NAMALWA (cell line): ENCODE measurements at regions not wholly inside any gene's neighbourhood (a gene's known extent, or its start where the extent isn't known, plus 50 kb on each side); places are given as distances from the start of the nearest gene placed in this dataset.

Source experiments
- DNase-seq: peaks from one replicate; pipeline ENCODE4 v3.0.0-alpha.2; 2015; ENCODE audit warnings: low spot score

GRCh38 chr11:27858866-27859265, 158.6 kb upstream of the BDNF start:
- no peak for DNase-seq

- DNase-seq, result no peak
These were observed 157.3 kb upstream of the BDNF start for GRCh38 chr11:27857588-27857987.

- DNase-seq, result no peak
These were observed 156.8 kb upstream of the BDNF start for GRCh38 chr11:27857014-27857413.

- DNase-seq, result no peak
These were observed 148.2 kb upstream of the BDNF start for GRCh38 chr11:27848423-27848822.

GRCh38 chr11:27847496-27847895, 147.2 kb upstream of the BDNF start:
- no peak for DNase-seq

GRCh38 chr11:27842290-27842689, 142.0 kb upstream of the BDNF start:
- no peak for DNase-seq

GRCh38 chr11:27841023-27841422, 140.8 kb upstream of the BDNF start:
- no peak for DNase-seq

GRCh38 chr11:27839226-27839913, 139.1 kb upstream of the BDNF start:
- peak; percentile 57 for DNase-seq

GRCh38 chr11:27838674-27839073, 138.4 kb upstream of the BDNF start:
- no peak for DNase-seq

GRCh38 chr11:27837895-27838563, 137.8 kb upstream of the BDNF start:
- DNase-seq, result no peak

GRCh38 chr11:27830206-27830605, 130.0 kb upstream of the BDNF start:
- no peak for DNase-seq

- no peak for DNase-seq
These were observed 120.0 kb upstream of the BDNF start for GRCh38 chr11:27820249-27820648.

GRCh38 chr11:27816197-27816596, 115.9 kb upstream of the BDNF start:
- DNase-seq, result no peak

GRCh38 chr11:27812341-27812740, 112.1 kb upstream of the BDNF start:
- DNase-seq, result no peak

- DNase-seq, result no peak
These were observed 107.3 kb upstream of the BDNF start for GRCh38 chr11:27807596-27807995.

- DNase-seq, result no peak
These were observed 105.9 kb upstream of the BDNF start for GRCh38 chr11:27806122-27806521.

GRCh38 chr11:27795955-27796861, 96.0 kb upstream of the BDNF start:
- DNase-seq, result no peak

GRCh38 chr11:27786864-27787263, 86.6 kb upstream of the BDNF start:
- no peak for DNase-seq

- no peak for DNase-seq
These were observed 86.1 kb upstream of the BDNF start for GRCh38 chr11:27786331-27786730.

- no peak for DNase-seq
These were observed 83.6 kb upstream of the BDNF start for GRCh38 chr11:27783701-27784355.

- no peak for DNase-seq
These were observed 76.8 kb upstream of the BDNF start for GRCh38 chr11:27777033-27777432.

- DNase-seq, result no peak
These were observed 73.6 kb upstream of the BDNF start for GRCh38 chr11:27773884-27774283.
